GM12878 (cell line): ENCODE measurements at regions not wholly inside any gene's neighbourhood (a gene's known extent, or its start where the extent isn't known, plus 50 kb on each side); places are given as distances from the start of the nearest gene placed in this dataset.

Experiments used
- ASH2L ChIP-seq: fragments of 300-600, 200-600 bp; sonication (generic); IDR thresholded peaks from 2 replicates; pipeline ENCODE4 v1.6.1; 2017; ENCODE audit warnings: low read depth, mild to moderate bottlenecking, borderline replicate concordance
- EP300 ChIP-seq, 2 experiments: fragments of 150-350 bp in 1 of 2; IDR thresholded peaks; 2 replicates each; pipeline ENCODE4 v1.6.1; 2011 to 2012; ENCODE audit warnings: low read depth in 2 of 2, low read length in 2 of 2, borderline replicate concordance in 1 of 2, improper control_type of control experiment in 1 of 2, inconsistent platforms in 1 of 2; ENCODE audit not compliant: control insufficient read depth in 1 of 2
- MYC ChIP-seq: IDR thresholded peaks from 2 replicates; pipeline ENCODE4 v1.6.1; 2011; ENCODE audit warnings: mild to moderate bottlenecking, low read length, moderate library complexity, inconsistent platforms; ENCODE audit not compliant: insufficient read depth, insufficient replicate concordance, insufficient read length, severe bottlenecking
- POLR2A ChIP-seq: IDR thresholded peaks from 2 replicates; pipeline ENCODE4 v1.6.1; 2011; ENCODE audit warnings: low read depth, mild to moderate bottlenecking, low read length
- SRF ChIP-seq, 2 experiments: IDR thresholded peaks; 2 replicates each; pipeline ENCODE4 v1.6.1; 2011; ENCODE audit warnings: low read depth in 2 of 2, low read length in 2 of 2, mild to moderate bottlenecking in 1 of 2, moderate library complexity in 1 of 2
- TBL1XR1 ChIP-seq: IDR thresholded peaks from 2 replicates; pipeline ENCODE4 v1.6.1; 2012; ENCODE audit warnings: low read depth, low read length, improper control_type of control experiment
- ZNF274 ChIP-seq: IDR thresholded peaks from one replicate; pipeline ENCODE4 v1.8.0; 2011; ENCODE audit not compliant: insufficient read length, insufficient read depth
- TF ChIP-seq, protein P1 (sequence below), 3 experiments: IDR thresholded peaks in 2 of 3; conservative IDR thresholded peaks in 1 of 3; 2 replicates each; pipeline ENCODE4 v1.5.1; 2011; ENCODE audit warnings: low read depth in 3 of 3, low read length in 3 of 3, mild to moderate bottlenecking in 3 of 3, control low read depth in 2 of 3, moderate library complexity in 2 of 3, inconsistent platforms in 1 of 3, mixed read lengths in 1 of 3; ENCODE audit not compliant: control insufficient read depth in 2 of 3, insufficient read depth in 1 of 3; ENCODE audit errors: extremely low read depth in 1 of 3
- TF ChIP-seq, protein P2 (sequence below): IDR thresholded peaks from 2 replicates; pipeline ENCODE4 v1.6.1; 2012; ENCODE audit warnings: mild to moderate bottlenecking, low read depth, low read length

DNA sequence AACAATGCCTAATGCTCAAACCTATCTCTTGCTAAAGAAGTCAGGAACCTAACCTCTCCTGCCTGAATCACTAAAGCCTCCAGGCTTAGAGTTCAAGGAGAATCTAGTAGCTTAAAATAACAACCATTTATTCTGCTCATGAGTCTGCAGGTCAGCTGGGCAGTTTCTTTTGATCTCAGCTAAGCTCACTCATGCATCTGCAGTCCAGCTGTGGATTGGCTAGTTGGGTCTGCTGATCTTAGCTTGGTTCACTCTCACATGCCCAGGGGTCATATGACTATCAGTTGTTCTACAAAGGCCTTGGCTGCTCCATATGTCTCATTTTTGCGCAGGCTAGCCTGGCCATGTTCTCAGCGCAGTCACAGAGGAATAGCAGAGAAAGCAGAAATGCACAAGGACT lies 109.2 kb upstream of the STT3B start:
- TF ChIP-seq TBL1XR1 (no peak), MYC (no peak), EP300 (IDR thresholded peaks at IDR 0.05; ENCODE audit: borderline replicate concordance in 1 of 2, control insufficient read depth in 1 of 2, low read depth in 2 of 2, low read length in 2 of 2) (no peak), POLR2A (no peak), ZNF274 (no peak), ASH2L (no peak), SRF (IDR thresholded peaks at IDR 0.05; ENCODE audit: low read depth in 2 of 2, low read length in 2 of 2) (no peak)
- TF ChIP-seq, protein P1, sequence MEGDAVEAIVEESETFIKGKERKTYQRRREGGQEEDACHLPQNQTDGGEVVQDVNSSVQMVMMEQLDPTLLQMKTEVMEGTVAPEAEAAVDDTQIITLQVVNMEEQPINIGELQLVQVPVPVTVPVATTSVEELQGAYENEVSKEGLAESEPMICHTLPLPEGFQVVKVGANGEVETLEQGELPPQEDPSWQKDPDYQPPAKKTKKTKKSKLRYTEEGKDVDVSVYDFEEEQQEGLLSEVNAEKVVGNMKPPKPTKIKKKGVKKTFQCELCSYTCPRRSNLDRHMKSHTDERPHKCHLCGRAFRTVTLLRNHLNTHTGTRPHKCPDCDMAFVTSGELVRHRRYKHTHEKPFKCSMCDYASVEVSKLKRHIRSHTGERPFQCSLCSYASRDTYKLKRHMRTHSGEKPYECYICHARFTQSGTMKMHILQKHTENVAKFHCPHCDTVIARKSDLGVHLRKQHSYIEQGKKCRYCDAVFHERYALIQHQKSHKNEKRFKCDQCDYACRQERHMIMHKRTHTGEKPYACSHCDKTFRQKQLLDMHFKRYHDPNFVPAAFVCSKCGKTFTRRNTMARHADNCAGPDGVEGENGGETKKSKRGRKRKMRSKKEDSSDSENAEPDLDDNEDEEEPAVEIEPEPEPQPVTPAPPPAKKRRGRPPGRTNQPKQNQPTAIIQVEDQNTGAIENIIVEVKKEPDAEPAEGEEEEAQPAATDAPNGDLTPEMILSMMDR (IDR thresholded peaks at IDR 0.05 in 2 of 3, conservative IDR thresholded peaks at IDR 0.05 in 1 of 3; ENCODE audit: control insufficient read depth in 2 of 3, extremely low read depth in 1 of 3, insufficient read depth in 1 of 3, low read depth in 3 of 3, low read length in 3 of 3) = no peak
- TF ChIP-seq, protein P2, sequence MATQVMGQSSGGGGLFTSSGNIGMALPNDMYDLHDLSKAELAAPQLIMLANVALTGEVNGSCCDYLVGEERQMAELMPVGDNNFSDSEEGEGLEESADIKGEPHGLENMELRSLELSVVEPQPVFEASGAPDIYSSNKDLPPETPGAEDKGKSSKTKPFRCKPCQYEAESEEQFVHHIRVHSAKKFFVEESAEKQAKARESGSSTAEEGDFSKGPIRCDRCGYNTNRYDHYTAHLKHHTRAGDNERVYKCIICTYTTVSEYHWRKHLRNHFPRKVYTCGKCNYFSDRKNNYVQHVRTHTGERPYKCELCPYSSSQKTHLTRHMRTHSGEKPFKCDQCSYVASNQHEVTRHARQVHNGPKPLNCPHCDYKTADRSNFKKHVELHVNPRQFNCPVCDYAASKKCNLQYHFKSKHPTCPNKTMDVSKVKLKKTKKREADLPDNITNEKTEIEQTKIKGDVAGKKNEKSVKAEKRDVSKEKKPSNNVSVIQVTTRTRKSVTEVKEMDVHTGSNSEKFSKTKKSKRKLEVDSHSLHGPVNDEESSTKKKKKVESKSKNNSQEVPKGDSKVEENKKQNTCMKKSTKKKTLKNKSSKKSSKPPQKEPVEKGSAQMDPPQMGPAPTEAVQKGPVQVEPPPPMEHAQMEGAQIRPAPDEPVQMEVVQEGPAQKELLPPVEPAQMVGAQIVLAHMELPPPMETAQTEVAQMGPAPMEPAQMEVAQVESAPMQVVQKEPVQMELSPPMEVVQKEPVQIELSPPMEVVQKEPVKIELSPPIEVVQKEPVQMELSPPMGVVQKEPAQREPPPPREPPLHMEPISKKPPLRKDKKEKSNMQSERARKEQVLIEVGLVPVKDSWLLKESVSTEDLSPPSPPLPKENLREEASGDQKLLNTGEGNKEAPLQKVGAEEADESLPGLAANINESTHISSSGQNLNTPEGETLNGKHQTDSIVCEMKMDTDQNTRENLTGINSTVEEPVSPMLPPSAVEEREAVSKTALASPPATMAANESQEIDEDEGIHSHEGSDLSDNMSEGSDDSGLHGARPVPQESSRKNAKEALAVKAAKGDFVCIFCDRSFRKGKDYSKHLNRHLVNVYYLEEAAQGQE = no peak
